NCI-H82 treated with DMSO at 0.1 percent for 48 hours (cell line): ENCODE measurements at regions not wholly inside any gene's neighbourhood (a gene's known extent, or its start where the extent isn't known, plus 50 kb on each side); places are given as distances from the start of the nearest gene placed in this dataset.

Source experiments
- DNase-seq: peaks from one replicate; lab custom pipeline; 2025; ENCODE audit not compliant: unreplicated experiment; lab: John Stamatoyannopoulos, UW

DNA sequence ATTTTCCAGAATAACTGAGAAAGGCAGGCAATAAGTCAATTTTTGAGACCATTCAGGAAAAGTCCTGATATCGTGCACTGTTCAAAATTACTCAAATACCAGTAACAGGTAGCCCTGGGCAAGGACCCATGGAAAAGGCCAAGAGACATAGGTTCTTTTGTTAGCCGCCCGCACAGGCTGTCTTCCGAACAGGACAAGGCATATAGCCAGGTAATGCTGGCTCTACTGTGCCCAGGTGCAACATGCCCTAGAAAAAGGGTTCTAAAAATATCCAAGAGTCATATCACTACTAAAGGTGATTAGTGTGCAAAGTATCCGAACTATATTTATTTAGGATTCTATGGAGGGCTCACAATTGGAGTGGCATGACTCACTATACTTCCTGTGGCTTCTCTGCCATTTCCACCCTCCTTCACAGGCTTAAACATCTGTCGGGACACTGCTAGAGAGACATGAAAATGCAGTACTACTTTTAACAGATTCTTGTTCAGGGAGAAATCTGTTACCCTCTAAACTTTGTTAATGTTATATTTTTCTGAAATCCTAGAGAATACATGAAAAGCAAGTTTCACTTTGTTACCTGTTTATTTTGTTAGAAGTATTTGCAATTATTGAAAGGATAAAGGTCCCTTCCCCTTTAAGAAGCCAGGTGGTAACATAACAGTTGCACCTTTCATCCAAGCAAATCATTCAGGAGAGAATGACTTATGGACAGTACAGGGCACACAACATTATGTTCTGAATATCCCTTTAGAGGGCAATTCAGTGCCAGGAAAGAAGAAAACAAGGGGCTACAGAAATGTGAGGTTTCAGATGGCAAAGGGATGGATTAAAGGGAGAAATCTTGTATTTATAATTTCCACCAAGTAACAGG, 293.3 kb upstream of the THBS1 start:
- DNase-seq = no peak

DNA sequence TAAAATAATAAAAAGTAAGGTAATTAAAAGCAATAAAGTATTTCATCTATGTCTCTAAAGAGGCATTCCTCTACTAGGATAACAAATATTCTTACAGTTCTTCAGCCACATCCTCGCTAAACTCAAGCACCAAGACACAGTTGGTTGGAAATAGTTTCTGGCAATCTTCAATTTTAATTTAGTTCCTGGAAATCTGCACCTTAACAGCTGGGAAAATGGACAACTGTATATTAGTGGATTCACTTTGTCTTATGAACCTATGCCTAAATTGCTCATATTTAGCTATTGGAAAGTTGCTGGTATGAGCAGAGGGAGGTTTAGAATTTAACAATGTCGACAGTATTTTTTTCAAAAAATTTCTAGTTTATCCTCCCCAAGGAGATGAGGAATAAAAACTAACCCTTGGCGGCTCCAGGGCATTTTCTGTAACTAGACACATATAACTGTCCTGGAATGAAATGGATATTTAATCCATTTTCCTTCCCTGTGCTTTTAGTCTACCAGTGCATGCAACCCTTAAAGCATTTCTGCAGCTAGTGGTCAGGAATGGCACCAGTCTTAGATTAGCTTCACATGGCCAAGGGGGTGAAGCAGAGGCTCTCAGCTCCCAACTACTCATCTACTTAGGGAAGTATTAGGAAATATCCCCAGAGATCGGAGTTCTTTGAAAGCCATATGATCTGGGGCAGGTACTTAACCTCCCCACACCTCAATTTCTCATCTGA, 290.0 kb upstream of the THBS1 start:
- DNase-seq = no peak

DNA sequence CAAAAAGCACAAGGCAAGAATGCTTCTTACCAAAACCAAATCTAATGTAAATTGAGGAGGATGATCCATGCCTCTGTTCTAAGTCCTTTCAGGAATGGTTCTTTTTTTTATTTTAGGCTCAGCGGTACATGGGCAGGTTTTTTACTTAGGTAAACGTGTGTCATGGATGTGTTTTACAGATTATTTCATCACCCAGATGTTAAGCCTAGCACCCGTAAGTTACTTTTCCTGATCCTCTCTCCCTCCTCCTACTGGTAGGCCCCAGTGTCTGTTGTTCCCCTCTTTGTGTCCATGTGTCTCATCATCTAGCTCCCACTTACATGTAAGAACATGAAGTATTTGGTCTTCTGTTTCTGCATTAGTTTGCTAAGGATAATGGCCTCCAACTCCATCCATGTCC, 289.2 kb upstream of the THBS1 start:
- no peak for DNase-seq

DNA sequence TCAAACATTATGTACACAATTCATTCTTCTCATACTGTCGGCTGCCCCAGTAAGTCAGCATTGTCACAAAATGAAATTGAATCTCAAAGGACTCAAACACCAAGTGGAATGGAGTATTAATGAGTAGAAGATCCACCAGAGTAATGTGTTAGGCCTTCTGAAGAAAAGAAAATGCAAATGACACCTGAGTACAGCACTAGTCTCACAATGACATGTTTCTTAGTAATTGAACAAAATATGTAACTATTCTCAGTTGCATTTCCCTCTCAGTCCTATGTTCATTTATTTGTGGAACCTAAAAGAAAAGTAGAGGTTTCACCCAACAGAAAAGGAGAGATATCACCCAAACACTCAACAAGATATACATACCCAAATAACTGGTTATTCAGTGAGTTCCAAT, 283.9 kb upstream of the THBS1 start:
- DNase-seq = no peak

DNA sequence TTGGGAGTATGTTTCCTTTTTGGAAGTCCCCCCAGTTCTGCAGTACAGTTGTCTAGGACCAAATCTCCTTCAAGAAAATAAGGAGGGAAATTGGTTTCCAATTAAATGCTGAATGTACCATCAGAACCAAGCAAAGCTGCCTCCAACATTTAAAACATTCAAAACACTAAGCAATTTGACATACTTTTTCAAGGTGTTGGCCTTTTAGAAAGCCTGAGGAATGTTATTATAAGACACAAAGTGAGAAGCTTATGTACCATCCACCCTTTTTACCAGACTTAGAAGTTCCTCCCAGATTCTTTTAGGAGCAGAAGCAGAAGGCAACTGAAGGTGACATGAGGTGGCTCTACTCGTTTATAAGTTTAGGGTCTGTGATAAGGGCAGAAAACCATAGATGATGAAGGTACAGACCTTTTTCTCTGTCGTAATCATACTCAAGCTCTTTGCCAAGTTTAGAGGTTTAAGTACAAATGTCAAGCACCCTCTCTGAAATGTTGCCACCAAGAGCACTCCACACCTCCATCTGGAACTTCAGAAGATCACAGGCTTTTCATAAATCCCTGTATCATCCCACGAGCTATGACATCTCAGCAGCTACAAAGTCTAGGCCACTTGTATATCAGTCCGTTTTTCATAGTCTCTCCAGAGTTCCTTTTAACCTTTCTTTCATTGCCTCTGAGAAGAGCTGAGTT, 282.5 kb upstream of the THBS1 start:
- DNase-seq = no peak

DNA sequence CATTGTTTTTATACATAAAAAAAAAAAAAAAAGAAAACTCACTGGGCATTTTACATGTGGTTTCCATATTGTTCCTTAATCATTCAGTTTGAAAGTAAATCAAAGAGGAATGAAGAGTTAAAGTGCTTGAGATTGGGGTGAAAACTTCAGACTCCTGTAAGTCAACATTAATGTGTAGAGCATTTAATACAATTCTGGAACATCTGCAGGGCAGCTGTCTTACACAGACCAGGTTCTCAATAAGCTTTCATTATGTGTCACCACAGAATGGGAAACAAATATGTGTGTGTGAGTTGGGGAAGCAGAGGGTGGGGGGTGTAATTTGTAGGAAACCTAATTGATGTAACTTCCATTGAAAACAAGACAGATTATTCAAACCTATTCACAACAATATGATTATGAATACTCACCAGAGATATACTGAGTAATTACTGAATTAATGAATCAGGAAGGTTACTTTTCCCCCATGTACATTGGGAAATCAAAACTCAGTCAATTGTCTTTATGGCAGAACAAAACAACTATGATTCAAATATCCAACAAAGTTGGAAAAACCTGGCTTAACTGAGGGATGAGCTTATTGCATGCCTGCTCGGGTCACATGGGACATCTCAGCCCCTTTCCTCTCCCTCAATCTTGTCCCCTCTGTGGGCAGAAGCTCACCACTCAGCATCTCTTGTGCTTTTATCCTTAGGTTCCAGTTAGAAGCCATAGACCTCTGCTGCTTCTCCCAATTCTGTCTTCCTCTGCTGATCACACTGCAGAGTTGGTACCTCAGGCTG, 281.2 kb upstream of the THBS1 start:
- no peak for DNase-seq

DNA sequence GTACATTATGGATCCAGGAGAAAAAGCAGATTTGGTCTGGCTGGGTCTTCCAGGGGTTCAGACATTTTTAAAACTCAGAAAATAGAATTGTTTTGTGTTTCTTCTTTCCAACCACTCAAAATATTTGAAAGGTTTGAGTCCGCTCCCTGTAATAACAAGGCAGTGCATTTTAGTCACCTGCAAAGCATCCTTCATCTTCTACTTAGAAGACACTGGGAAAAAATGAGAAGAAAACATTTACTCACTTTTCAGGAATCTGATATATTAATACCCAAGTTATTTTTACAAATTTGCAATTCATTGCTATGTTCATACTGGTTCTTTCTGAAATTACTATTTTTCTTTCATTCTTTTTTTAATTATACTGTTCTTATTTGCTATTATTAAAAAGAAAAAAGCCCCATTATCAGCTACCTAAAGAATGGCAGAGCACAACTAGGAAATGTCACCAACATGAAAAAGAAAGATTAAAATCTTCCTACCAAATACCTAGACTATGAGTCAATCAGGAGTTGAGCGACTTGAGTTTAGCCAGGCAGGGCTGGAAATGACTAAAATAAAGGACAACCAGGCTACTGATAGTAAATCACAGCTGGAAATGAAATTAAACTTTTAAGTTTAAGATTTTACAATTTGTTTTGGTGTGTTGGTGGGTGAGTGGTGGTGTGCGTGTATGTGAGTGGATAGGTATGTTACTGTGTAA, 280.3 kb upstream of the THBS1 start:
- no peak for DNase-seq

DNA sequence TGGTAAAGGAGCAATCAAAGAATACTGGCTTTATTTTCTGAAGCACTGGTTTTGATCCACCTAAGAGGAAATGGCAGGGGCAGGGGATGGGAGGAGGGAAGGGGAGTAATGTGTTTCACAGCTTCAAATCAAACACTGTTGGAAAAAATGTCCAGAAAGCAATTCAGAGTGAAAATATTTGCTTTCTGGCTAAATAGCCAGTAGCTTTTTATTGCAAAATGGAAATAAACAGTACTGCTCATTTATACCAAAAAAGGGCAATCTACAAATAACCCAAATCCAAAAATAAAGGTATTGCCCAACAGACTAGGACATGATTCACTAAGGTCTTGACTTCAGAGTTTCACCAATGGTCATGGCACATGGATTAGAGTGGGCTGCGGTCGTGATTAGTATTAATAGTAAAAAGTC, 279.3 kb upstream of the THBS1 start:
- DNase-seq = no peak

DNA sequence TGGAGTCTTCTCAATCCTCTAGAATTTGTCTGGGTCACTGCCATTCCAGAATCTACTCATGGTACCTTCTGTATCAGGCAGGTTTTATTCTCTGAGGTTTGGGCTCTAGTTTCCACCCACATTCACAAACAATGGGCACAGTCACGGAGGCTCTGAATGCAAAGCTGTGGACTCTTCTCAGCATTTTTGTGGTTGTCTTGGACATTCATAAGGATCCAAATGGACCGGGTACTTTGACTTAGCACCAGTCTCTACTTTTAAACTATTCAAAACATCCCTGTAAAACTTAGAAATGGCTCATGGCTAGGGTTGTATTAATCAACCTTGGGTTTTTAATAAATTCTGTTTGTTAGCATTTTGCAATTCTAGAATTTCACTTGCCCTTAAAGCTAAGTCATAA, 277.9 kb upstream of the THBS1 start:
- no peak for DNase-seq

DNA sequence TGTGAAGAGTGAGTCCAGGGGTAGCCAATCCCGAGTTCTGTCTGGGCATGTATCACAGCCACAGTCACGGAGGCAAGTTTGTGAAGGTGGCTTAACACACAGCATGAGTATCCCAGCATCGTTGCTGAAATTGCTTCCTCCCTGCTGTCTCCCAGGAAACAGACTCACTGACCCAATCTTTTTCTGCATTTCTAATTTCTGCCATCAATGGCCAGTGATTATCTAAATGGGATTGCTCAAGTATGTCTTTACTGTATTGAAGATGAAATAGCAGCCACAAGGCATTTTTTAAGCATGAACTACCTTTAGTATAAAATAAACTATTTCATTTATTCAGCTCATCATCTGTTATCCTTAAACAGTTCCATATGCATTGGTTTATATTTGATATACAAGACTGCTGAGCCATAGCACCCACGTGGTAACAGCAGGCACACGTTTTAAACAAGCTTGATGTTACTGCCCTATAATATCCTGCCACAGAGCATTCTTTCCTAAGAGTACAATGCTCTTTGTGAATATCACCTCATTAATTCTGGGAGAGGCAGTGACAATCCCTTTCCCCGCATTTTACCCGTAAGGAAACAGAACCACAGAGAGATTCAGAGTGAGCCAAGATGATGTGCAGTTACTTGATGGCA, 276.6 kb upstream of the THBS1 start:
- DNase-seq = no peak

DNA sequence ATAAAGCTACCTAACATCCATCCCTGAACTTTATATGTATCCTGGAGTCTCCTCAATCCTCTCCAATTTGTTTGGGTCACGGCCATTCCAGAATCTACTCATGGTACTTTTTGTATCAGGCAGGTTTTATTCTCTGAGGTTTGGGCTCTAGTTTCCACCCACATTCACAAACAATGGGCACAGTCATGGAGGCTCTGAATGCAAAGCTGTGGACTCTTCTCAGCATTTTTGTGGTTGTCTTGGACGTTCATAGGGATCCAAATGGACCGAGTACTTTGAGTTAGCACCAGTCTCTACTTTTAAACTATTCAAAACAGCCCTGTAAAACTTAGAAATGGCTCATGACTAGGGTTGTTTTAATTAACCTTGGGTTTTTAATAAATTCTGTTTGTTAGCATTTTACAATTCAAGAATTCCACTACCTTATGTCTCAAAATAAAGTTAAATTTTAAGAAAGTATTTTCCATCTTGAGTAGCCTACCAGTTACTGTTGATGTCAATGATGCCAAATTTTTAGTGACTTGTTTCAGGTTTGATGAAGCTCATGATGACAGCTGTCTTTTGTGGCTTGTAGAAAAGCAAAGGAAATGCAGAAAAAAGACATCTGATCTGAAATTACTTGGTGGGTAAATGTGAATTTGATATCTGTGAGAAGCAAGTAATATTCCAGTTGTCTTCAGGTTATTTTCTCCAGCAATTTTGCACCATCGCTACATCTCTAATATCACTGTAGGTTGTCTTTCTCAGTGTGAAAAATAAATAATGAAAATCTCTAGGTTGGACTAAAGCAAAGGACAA, 275.7 kb upstream of the THBS1 start:
- no peak for DNase-seq

DNA sequence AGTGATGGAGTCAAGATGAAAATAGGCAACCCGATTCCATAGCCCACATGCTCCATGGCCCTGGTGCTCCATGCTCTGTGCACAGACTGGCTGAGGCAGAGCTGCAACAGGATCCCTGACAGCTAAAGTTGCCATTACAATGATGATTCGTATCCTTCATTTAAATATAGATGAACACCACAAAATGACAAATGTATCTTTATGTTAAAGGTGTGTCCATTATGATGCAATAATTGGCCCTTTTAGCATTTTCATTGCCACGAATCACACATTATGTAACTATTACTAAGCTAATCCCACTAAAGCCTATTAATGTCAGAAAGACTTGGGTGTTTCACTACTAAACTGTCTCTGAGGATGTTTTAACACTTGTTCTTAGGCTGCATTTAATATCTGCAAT, 270.2 kb upstream of the THBS1 start:
- DNase-seq = no peak

DNA sequence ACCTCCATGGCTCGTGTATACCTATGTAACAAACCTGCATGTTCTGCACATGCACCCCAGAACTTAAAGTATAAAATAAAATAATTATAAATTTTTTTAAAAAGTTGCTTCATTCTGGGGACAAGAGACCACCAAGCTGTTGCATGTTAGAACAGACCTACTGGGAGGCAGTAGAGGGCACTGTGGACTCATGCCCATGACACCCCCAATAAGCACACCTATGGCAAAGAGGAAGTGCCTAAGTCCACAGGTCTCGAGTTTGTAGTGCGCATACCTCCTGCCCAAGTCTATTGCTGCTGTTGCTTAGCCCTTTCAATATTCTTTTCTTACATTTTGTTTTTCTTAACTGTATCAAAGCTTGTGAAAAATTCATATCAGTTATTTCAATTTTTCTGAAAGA, 267.9 kb upstream of the THBS1 start:
- DNase-seq = no peak

DNA sequence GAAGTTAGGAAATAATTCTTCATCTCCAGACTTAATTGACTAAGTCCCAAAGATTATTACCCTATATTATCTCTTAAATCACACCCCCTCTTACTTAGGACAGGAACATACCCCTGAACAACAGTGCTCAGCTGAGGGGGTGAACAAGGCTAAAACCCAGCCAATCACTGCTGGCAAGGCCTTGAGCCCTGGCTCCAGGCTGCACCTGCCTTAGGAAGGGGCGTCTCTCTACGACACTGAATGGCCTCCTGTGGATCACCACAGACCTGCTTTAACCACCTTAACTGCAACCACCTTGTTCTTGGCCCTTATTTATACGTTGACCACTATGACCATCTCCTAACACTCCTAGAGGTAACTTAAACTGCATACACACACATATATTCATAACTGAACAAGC, 267.4 kb upstream of the THBS1 start:
- no peak for DNase-seq

DNA sequence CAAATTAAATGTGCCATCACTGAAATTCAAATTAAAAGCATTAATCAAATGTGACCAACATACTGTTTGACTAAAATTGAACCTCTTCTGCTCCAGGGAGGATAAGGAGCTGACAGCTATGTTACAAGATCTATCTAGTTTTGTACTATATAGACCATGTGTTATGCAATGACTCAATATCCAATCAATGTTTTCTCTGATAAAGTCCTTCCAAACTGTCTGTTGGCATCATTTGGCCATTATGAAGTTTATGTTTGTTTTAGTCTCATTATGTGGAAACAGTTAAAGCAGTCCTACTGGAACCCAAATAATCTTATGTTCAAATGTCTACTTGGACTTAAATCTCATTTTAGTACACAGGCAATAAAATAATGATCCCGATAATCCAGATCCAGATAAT, 267.0 kb upstream of the THBS1 start:
- DNase-seq = no peak

DNA sequence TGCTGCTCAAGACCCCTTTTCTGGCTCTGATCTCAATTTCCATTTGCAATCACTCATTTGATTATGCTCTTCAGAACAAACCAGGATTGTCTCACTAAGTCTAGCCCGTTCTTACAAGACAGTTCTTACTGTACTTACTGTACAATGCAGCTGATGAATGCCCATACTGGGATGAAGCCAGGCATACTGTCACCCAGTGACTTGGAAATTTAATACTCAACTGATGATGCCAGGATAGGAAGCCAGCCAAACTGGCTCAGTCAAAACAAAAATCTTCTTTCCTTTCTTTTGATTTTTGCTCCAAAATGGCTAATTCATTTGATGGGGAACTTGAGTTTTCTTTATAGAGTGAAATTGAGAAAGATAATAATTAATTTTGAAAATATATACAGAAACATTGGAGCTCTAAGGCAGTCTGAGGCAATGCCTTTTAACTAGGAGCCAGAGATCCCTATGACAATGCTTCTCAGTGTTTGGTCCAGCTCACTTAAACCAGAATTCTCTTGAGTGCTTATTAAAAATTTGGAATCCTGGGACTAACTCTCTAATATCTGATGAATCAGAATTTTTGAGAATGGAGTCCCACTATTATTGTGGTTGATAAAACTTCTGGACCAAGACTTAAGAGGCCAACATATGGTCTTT, 265.6 kb upstream of the THBS1 start:
- DNase-seq = no peak

DNA sequence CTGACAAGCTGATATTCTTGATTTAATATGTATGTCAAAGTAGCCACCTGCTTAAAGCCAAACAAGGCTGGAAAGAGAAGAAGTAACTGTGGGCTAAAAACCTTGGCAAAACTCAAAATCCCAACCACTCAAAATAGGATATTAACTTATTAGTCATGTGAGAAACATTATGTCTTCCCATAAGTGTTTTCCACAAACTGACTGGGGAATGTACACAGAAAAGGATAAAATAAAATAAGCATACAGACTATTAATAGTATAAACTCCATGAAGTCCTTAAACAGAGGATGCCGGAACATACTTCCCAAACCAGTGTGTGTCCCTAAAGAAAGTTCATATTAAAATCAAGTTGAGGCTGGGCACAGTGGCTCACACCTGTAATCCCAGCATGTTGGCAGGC, 263.7 kb upstream of the THBS1 start:
- DNase-seq = no peak

DNA sequence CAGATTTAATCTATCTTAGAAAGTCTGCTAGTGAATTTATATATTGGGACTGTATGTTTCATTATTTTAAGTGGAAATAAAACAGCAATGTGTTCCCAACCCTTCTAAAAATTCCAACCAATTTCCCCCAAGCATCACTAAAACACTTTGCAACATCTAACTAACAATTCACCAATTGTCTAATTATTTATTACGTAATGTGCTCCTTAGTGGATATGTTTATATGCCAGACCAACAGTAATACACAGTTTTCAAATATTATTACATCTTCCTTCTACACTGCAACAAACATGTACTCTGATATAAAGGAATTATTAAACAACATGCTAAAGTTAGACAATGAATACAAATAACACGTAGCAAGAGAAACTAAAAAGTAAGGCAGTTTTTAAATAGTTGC, 262.6 kb upstream of the THBS1 start:
- no peak for DNase-seq

DNA sequence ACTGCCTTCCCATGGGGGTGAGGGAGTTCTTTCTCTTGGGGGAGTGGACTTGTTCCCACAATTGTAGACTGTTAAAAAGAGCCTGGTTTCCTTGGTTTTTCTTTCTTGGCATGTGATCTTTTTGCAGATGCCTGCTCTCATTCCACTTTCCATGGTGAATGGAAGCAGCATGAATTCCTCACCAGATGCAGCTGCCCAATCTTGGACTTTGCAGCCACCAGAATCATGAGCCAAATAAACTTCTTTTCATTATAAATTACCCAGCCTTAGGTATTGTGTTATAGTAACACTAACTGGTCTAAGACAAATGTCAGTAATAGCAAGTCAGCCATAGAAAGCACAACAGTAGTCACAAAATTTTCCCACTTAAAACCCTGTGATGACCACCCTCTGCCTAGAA, 260.5 kb upstream of the THBS1 start:
- no peak for DNase-seq
